Left forelimb (tissue), 1 donor: ENCODE measurements at regions not wholly inside any gene's neighbourhood (a gene's known extent, or its start where the extent isn't known, plus 50 kb on each side); places are given as distances from the start of the nearest gene placed in this dataset.
A peak's percentile ranks its signal among the peaks of the same experiment; 100 is the strongest.

Experiments
- DNase-seq: peaks from one replicate; pipeline ENCODE4 v3.0.0-alpha.2; 2018; ENCODE audit warnings: low spot score

DNA sequence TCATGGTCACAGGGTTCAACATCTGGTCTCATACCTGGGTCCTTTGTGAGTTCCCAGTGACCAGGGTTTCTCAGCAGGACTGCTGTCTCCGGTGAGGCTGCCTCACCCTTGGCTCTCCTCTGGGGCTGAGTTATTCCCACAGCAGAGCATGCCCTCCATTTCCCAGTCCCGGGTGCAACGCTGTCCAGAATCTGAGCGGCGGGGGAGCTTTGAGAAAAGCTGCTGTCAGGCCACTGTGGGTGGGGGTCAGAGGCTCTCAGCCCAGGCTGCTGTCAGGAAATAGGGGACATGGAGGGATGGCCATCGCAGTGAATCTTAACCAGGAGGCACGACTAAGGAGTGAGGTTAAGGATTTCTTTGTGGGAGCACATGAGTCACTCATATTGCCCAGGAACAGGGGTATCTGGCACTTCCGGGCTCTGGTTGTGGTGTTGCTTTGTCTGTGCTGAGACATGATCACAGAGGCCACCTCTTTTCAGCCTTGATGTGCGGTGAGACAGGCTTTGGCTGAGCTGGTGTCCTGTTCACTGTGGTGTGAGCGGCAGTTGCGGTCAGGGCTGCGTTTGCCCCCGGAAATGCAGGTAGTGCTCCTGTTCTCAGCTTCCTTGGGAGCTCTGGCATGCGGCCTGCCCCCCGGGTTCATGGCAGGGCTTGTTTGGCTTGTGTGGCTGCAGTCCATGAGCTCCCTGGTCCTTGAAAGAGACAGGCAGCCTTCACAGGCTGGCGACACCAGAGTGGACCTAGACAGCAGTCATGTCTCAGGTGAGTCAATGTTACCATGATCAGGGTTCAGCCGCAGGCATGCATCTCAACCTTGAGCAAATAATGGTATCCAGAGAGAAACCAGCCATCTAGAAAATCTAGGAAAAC is 310.7 kb upstream of the MYT1L start:
- DNase-seq = no peak

- DNase-seq = no peak
Observed at GRCh38 chr2:2640818-2641217, 309.7 kb upstream of the MYT1L start.

- no peak for DNase-seq
Observed at GRCh38 chr2:2640371-2640770, 309.3 kb upstream of the MYT1L start.

DNA sequence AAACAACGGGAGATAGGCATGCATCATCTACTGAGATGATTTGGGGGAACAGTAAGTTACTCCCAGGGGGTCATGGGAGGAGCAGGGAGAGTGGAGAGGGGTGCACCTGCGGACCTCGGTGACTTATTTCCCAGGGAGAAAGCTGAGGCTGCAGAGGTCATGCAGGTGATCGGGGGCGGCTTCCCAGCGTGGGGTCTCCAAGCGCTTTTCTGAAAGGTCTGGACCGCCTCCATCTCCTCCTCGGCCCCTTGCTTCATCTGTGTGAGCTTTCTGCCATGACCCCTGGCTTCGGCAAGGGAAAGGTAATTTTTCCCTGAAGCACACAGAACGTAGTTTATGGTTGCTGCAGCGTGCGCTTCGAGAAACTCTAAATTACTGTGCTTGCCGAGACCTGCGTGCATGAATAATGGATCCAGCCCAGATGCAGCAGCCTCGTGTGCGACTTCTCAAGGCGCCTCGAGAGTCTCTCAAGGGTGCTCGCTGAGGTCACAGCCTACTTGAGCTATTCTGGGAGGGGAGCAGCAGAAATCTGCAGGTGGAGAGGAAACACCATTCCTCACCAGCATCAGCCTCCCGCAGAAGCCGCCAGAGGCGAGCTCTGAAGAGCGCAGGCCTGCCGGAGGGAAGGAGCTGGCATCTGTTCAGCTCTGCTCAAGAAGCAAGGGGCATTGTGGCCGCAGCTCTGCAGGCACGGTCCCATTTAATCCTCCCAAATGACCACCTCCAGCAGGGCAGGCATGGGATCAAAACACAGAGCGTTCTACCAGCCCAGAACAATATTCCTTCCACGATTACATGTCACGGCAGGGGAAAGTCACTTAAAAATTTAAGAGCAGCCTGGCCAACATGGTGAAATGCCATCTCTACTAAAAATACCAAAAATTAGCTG is 308.4 kb upstream of the MYT1L start:
- no peak for DNase-seq

DNA sequence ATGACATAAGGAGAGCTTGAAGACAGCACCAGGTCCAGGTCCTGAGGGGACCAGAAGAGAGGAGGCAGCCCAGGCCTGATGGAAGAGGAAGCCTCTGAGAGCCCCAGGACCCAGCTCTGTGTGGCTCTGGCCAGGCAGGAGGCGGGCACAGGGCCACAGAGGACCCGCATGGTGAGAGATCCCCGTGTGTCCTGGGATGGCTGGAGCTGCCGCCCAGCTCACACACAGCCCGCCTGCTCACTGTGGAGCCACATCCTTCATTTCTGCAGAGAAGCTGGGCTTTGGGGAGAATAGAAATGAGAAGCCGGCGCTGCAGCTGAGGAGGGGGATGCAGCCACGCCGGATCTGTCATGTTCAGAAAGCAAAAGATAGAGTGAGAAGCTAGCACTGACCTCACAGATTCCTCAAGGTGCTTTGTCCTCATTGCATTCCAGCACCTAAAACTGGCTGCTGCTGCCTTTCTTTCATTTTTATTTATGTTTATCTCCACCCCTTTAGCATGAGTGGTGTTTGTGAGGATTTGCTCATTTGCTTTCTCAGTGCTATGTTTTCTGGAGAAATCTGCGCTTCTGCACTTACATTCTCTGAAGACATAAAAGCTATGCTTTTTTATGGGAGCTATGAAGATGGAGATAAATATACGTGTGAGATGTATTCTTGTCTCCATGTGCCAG is 307.6 kb upstream of the MYT1L start:
- no peak for DNase-seq

DNA sequence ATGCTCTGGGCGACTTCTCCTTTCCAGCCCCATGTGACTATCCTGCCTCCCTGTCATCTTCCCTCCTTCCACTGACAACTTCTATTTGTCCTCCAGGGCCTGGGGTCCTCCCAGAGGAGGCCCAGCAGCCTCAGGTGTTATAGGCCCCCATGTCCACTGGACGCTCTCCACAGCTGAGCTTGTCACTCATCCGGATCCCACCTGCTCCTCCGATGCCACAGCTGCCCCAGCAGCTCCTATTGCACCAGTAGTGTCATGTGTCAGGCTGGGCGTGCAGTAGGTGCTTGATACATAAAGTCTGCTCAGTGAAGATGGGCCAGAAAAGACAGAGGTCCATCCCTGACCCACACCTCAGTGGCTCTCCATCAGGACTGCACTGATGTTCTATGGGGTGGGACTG is 305.7 kb upstream of the MYT1L start:
- no peak for DNase-seq

- DNase-seq = no peak
Observed at GRCh38 chr2:2635025-2635528, 304.0 kb upstream of the MYT1L start.

- DNase-seq = no peak
Observed at GRCh38 chr2:2633017-2633416, 301.9 kb upstream of the MYT1L start.

- no peak for DNase-seq
Observed at GRCh38 chr2:2623939-2624338, 292.9 kb upstream of the MYT1L start.

DNA sequence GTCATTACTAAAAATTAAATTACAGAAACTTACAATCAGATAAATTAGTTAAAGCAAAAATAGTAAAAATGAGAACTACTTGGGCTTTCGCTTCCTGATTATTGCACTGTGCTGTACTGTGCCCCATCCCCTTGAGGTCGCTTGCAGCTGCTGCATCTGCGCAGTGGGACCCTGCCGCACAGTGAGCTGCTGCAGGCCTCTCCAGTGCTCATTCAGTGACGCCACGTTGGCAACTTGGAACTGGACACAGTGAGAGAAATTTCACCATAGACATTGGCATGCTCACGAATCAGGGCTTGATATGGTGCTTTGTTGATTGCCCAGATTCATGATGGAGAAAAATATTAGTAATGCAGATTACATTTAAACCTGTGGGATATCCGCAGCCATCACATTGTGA is 290.8 kb upstream of the MYT1L start:
- no peak for DNase-seq

DNA sequence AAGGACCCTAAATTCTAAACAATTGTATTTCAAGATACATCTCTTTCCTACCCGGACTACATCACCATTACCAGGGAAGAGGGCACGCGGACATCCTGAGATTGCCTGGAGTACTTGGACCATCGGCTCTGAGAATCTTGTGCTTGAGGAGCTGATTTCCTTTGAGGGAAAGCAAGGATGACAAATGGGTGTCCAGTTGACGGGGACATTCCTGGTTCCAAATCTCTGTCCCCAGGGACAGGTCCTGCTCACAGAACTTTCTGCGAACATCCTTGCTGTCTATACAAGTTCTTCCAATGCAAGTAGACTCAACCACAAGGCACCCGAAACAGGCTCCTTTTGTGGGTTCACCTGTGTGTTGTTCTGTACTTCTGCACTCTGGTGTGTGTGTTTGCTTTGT is 289.5 kb upstream of the MYT1L start:
- no peak for DNase-seq

DNA sequence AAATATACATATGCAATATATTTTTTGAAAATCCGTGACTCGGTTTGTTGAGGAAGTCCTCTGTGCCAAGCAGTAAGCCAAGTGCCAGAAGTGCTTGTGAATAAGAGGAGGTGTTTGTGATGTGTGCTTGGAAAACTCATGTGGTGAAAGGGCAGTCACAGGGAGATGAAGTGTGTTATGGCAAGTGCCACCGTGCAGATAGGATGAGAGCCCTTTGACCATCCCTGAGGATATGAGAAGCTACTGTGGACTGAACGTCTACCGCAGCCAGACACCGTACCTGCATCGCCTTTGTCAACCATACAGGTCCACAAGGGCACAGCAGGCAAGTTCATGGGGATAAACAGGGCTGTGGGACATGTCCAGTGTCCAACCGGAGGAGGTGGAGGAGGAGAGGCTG is 288.9 kb upstream of the MYT1L start:
- no peak for DNase-seq

- DNase-seq = no peak
Observed at GRCh38 chr2:2614452-2614851, 283.4 kb upstream of the MYT1L start.

DNA sequence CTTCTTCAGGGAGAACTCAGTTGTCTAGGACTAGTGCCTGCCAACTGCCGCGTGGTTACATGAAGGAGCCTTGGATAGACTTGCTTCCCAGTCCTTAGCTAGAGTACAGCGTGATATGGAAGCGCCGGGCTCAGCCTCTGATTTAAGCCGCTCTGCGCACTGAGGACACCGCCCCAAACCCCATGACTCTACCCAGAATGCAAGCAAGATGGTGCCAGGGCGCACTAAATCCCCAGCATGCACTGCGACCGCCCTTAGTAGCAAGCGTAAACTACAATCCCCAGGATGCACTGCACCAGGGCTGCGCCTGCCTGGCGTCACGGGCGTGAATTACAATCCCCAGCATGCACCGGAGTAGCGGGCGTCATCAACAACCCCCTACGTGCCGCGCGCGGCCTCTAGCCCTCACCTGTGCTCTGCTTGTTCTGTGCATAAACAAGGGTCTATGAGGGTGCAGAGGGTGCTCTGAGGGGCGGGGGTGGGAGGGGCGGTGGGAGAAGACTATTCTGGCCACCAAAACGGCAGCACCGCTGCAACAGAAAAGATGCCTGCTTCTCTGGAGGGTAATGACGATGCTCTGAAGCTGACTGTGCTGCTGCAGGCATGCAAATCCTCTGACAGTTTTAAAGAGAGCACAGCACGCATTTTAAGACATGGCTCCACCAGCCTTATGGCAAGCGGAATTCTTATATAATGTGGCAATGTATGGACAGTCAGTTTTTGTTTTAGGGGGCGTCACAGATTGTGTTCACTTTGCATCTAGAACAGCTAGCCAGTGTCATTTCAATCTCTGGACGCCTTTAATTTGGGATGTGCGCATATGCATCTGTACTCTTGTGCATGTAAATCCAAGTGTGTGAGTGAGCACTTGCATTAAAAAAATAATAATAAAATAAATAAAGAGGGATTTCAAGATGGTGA is 282.5 kb upstream of the MYT1L start:
- peak; percentile 93 for DNase-seq

- no peak for DNase-seq
Observed at GRCh38 chr2:2610751-2611150, 279.7 kb upstream of the MYT1L start.

GRCh38 chr2:2600366-2600765 is 269.3 kb upstream of the MYT1L start:
- no peak for DNase-seq

- no peak for DNase-seq
Observed at GRCh38 chr2:2599441-2599840, 268.4 kb upstream of the MYT1L start.

- no peak for DNase-seq
Observed at GRCh38 chr2:2597712-2598111, 266.6 kb upstream of the MYT1L start.

DNA sequence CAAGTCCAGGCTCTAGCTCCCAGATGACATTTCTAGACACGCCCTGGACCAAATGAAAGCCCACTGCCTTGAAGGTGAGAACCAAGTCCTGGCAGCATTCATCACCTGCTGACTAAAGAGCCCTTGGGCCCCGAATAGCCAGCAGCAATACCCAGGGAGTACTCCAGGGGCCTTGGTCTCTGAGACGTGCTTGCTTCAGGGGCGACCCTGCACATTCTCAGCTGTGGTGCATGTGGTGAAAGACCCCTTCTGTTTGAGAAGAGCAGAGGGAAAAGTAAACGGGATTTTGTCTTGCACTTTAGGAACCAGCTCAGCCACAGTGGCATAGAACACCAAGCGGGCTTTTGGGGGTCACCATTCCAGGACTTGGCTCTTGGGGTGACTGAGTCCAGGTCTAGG is 260.5 kb upstream of the MYT1L start:
- DNase-seq = no peak

DNA sequence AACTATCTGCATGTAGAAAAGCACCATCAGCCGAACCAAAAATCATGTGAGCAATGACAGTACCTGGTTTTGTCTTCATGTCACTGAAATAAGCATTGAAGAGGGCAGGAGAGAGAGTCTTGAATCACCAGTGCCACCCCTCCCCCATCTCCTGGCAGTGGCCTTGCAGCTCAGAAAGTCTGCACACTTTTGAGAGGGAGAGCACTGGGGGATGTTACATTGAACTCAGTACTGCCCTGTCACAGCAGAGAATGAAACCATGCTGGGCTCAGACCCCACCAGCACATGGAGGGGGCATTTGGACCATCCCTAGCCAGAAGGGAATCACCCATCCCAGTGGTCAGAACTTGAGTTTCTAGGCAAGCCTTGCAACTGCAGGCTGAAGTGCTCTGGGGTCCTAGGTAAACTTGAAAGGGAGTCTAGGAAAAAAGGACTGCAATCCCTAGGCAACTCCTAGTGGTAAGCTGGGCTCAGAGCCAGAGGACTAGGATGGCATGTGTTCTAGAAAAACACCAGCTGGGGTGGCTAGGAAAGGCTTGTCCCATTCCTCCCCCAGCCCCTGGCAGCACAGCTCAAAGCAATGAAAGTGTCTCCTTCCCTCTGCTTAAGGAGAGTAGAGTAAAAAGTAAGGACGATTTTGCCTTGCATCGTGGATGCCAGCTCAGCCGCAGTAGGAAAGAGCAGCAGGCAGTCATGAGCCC is 259.9 kb upstream of the MYT1L start:
- no peak for DNase-seq

GRCh38 chr2:2590141-2590540 is 259.1 kb upstream of the MYT1L start:
- peak; percentile 36 for DNase-seq
